ENCODE measurements at regions not wholly inside any gene's neighbourhood (a gene's known extent, or its start where the extent isn't known, plus 50 kb on each side); places are given as distances from the start of the nearest gene placed in this dataset.

DNA sequence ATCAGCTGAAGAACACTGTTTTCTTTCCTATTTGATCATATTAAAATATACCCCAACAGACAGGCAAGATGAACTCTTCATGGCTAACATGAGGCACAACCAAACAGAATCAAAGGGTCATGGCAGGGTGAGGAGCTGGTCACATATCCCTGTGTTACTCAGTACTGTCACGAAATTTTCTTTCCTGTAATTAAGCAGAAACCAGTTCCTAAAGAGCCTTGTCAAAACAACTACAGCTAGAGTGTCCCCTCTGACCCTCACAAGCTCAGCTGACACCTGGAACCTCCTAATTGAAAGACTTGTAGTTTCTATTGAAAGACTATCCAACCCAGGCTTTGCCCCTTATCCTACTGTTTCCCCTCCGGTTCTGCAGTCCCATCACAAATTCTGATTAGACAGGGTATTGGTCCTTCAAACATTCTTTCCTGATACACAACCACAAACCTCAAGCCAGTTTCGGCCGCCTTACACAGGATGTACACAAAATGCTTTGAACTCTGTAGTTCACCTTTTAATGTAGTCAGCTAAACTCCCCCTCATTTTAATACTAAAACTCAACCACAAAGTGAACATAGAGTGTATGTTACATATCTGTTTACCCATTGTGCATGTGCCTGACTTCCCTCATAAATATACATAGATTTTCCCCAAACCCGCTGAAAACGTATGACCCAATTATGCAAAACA, 651.9 kb downstream of the MRPL39 start:
- Histone ChIP-seq H3K9ac (ENCODE audit: low read depth in 1 of 2, low read length in 2 of 2) (no peak overlapping the region), H3K9me3 (ENCODE audit: control insufficient read depth in 2 of 2, low read length in 2 of 2) (no peaks in the 10 kb centered on the region), H3K4me3 (ENCODE audit: low read length in 2 of 2) (no peak overlapping the region)

GRCh38 chr21:24948186-24948585, 659.1 kb downstream of the MRPL39 start:
- no peaks in the 10 kb centered on the region for H3K27me3 ChIP-seq (ENCODE audit: control insufficient read depth in 2 of 2, insufficient read depth in 2 of 2, low read length in 2 of 2)
- H3K4me3 ChIP-seq (ENCODE audit: low read length in 2 of 2), result no peak overlapping the region
- no peak overlapping the region for H3K27ac ChIP-seq (ENCODE audit: low read depth in 2 of 2, low read length in 2 of 2)
- H3K36me3 ChIP-seq (ENCODE audit: control insufficient read depth in 2 of 2, insufficient read depth in 2 of 2, low read length in 2 of 2), result no peaks in the 10 kb centered on the region
- H3K9me3 ChIP-seq (ENCODE audit: control insufficient read depth in 2 of 2, low read length in 2 of 2), result no peaks in the 10 kb centered on the region
- H3K4me1 ChIP-seq (ENCODE audit: control insufficient read depth in 2 of 2, insufficient read depth in 2 of 2, low read length in 2 of 2), result no peaks in the 10 kb centered on the region
- H3K9ac ChIP-seq (ENCODE audit: low read depth in 1 of 2, low read length in 2 of 2), result no peak overlapping the region

More for the DNA sequence above, 651.9 kb downstream of the MRPL39 start:
- Histone ChIP-seq H3K36me3 (ENCODE audit: control insufficient read depth in 2 of 2, insufficient read depth in 2 of 2, low read length in 2 of 2) (no peaks in the 10 kb centered on the region), H3K27me3 (ENCODE audit: control insufficient read depth in 2 of 2, insufficient read depth in 2 of 2, low read length in 2 of 2) (no peaks in the 10 kb centered on the region), H3K27ac (ENCODE audit: low read depth in 2 of 2, low read length in 2 of 2) (no peak overlapping the region), H3K4me1 (ENCODE audit: control insufficient read depth in 2 of 2, insufficient read depth in 2 of 2, low read length in 2 of 2) (no peaks in the 10 kb centered on the region)

DNA sequence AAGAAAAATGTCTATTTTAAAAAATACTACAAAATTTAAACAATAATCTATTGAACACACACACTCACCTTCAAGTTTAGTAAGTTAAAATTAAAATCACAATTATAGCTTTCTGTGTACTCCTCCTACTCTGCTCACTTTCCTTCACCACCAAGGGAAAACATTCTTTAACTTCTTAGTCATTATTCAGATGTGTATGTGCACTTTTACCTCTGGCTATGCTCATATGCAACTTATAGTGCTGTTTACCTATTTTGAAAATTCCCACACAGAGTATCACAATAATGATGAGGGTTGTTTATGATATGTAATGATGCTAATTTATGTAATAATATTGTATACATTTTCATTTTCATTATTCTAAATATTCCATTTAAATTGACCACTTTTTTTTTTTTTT, 661.4 kb downstream of the MRPL39 start:
- Histone ChIP-seq H3K9ac (ENCODE audit: low read depth in 1 of 2, low read length in 2 of 2) (no peak overlapping the region), H3K36me3 (ENCODE audit: control insufficient read depth in 2 of 2, insufficient read depth in 2 of 2, low read length in 2 of 2) (no peaks in the 10 kb centered on the region), H3K4me1 (ENCODE audit: control insufficient read depth in 2 of 2, insufficient read depth in 2 of 2, low read length in 2 of 2) (no peaks in the 10 kb centered on the region), H3K4me3 (ENCODE audit: low read length in 2 of 2) (no peak overlapping the region), H3K27me3 (ENCODE audit: control insufficient read depth in 2 of 2, insufficient read depth in 2 of 2, low read length in 2 of 2) (no peaks in the 10 kb centered on the region), H3K27ac (ENCODE audit: low read depth in 2 of 2, low read length in 2 of 2) (no peak overlapping the region), H3K9me3 (ENCODE audit: control insufficient read depth in 2 of 2, low read length in 2 of 2) (no peaks in the 10 kb centered on the region)

GRCh38 chr21:24941316-24942185, 665.7 kb downstream of the MRPL39 start:
- H3K4me3 ChIP-seq (ENCODE audit: low read length in 2 of 2), result no peak overlapping the region
- H3K9me3 ChIP-seq (ENCODE audit: control insufficient read depth in 2 of 2, low read length in 2 of 2), result no peaks in the 10 kb centered on the region
- no peaks in the 10 kb centered on the region for H3K36me3 ChIP-seq (ENCODE audit: control insufficient read depth in 2 of 2, insufficient read depth in 2 of 2, low read length in 2 of 2)
- H3K27ac ChIP-seq (ENCODE audit: low read depth in 2 of 2, low read length in 2 of 2), result no peak overlapping the region
- H3K4me1 ChIP-seq (ENCODE audit: control insufficient read depth in 2 of 2, insufficient read depth in 2 of 2, low read length in 2 of 2), result no peaks in the 10 kb centered on the region
- H3K9ac ChIP-seq (ENCODE audit: low read depth in 1 of 2, low read length in 2 of 2), result no peak overlapping the region
- H3K27me3 ChIP-seq (ENCODE audit: control insufficient read depth in 2 of 2, insufficient read depth in 2 of 2, low read length in 2 of 2), result no peaks in the 10 kb centered on the region

GRCh38 chr21:24939291-24939690, 668.0 kb downstream of the MRPL39 start:
- Histone ChIP-seq H3K4me3 (ENCODE audit: low read length in 2 of 2) (no peak overlapping the region), H3K4me1 (ENCODE audit: control insufficient read depth in 2 of 2, insufficient read depth in 2 of 2, low read length in 2 of 2) (no peaks in the 10 kb centered on the region), H3K27me3 (ENCODE audit: control insufficient read depth in 2 of 2, insufficient read depth in 2 of 2, low read length in 2 of 2) (no peaks in the 10 kb centered on the region), H3K9me3 (ENCODE audit: control insufficient read depth in 2 of 2, low read length in 2 of 2) (no peaks in the 10 kb centered on the region), H3K36me3 (ENCODE audit: control insufficient read depth in 2 of 2, insufficient read depth in 2 of 2, low read length in 2 of 2) (no peaks in the 10 kb centered on the region), H3K27ac (ENCODE audit: low read depth in 2 of 2, low read length in 2 of 2) (no peak overlapping the region), H3K9ac (ENCODE audit: low read depth in 1 of 2, low read length in 2 of 2) (no peak overlapping the region)

- H3K4me1 ChIP-seq (ENCODE audit: control insufficient read depth in 2 of 2, insufficient read depth in 2 of 2, low read length in 2 of 2), result no peaks in the 10 kb centered on the region
- no peaks in the 10 kb centered on the region for H3K36me3 ChIP-seq (ENCODE audit: control insufficient read depth in 2 of 2, insufficient read depth in 2 of 2, low read length in 2 of 2)
- H3K27ac ChIP-seq (ENCODE audit: low read depth in 2 of 2, low read length in 2 of 2), result no peak overlapping the region
- no peaks in the 10 kb centered on the region for H3K27me3 ChIP-seq (ENCODE audit: control insufficient read depth in 2 of 2, insufficient read depth in 2 of 2, low read length in 2 of 2)
- no peak overlapping the region for H3K9ac ChIP-seq (ENCODE audit: low read depth in 1 of 2, low read length in 2 of 2)
- H3K9me3 ChIP-seq (ENCODE audit: control insufficient read depth in 2 of 2, low read length in 2 of 2), result no peaks in the 10 kb centered on the region
- H3K4me3 ChIP-seq (ENCODE audit: low read length in 2 of 2), result no peak overlapping the region
These were observed 668.7 kb downstream of the MRPL39 start for GRCh38 chr21:24938573-24938972.

- H3K9ac ChIP-seq (ENCODE audit: low read depth in 1 of 2, low read length in 2 of 2), result no peak overlapping the region
- H3K36me3 ChIP-seq (ENCODE audit: control insufficient read depth in 2 of 2, insufficient read depth in 2 of 2, low read length in 2 of 2), result no peaks in the 10 kb centered on the region
- H3K4me1 ChIP-seq (ENCODE audit: control insufficient read depth in 2 of 2, insufficient read depth in 2 of 2, low read length in 2 of 2), result no peaks in the 10 kb centered on the region
- no peaks in the 10 kb centered on the region for H3K9me3 ChIP-seq (ENCODE audit: control insufficient read depth in 2 of 2, low read length in 2 of 2)
- no peak overlapping the region for H3K27ac ChIP-seq (ENCODE audit: low read depth in 2 of 2, low read length in 2 of 2)
- H3K27me3 ChIP-seq (ENCODE audit: control insufficient read depth in 2 of 2, insufficient read depth in 2 of 2, low read length in 2 of 2), result no peaks in the 10 kb centered on the region
- no peak overlapping the region for H3K4me3 ChIP-seq (ENCODE audit: low read length in 2 of 2)
These were observed 671.3 kb downstream of the MRPL39 start for GRCh38 chr21:24935991-24936390.

- H3K27me3 ChIP-seq (ENCODE audit: control insufficient read depth in 2 of 2, insufficient read depth in 2 of 2, low read length in 2 of 2), result no peaks in the 10 kb centered on the region
- H3K27ac ChIP-seq (ENCODE audit: low read depth in 2 of 2, low read length in 2 of 2), result no peak overlapping the region
These were observed 696.7 kb downstream of the MRPL39 start for GRCh38 chr21:24910591-24910990.

DNA sequence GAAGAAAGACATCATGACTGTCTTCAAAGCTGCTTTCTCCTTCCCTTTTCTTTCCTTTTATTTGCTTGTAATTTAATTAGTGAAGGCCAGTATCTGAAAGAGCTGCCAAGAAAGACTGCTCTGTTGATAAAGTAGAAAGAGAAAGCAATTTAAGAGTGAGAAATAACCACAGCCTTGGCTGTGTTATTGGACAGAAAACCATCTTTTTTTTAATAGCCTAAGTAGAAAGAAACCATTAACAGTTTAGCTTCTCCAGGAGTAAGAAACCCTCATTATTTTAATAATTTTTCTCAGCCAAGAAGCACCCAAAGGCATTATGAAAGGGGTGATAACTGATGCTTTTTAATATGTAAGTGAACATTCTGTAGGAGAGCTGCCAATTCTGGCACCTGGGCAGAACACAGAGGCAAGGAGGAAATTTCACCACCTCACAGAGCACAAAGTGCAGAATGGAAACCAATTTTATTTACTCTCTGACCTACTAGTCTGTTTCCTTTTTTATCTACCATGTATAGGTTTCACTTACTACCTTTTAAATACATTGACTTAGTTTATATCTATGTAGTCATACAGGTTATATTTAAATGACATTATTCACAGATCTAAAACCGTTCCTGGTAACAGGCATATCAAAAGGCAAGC, 703.2 kb downstream of the MRPL39 start:
- Histone ChIP-seq H3K27me3 (ENCODE audit: control insufficient read depth in 2 of 2, insufficient read depth in 2 of 2, low read length in 2 of 2) (no peaks in the 10 kb centered on the region), H3K4me3 (ENCODE audit: low read length in 2 of 2) (no peak overlapping the region), H3K36me3 (ENCODE audit: control insufficient read depth in 2 of 2, insufficient read depth in 2 of 2, low read length in 2 of 2) (no peaks in the 10 kb centered on the region), H3K27ac (ENCODE audit: low read depth in 2 of 2, low read length in 2 of 2) (no peak overlapping the region), H3K9me3 (ENCODE audit: control insufficient read depth in 2 of 2, low read length in 2 of 2) (no peaks in the 10 kb centered on the region), H3K4me1 (ENCODE audit: control insufficient read depth in 2 of 2, insufficient read depth in 2 of 2, low read length in 2 of 2) (no peaks in the 10 kb centered on the region), H3K9ac (ENCODE audit: low read depth in 1 of 2, low read length in 2 of 2) (no peak overlapping the region)

More at GRCh38 chr21:24910591-24910990, 696.7 kb downstream of the MRPL39 start:
- Histone ChIP-seq H3K9ac (ENCODE audit: low read depth in 1 of 2, low read length in 2 of 2) (no peak overlapping the region), H3K9me3 (ENCODE audit: control insufficient read depth in 2 of 2, low read length in 2 of 2) (no peaks in the 10 kb centered on the region), H3K4me1 (ENCODE audit: control insufficient read depth in 2 of 2, insufficient read depth in 2 of 2, low read length in 2 of 2) (no peaks in the 10 kb centered on the region), H3K4me3 (ENCODE audit: low read length in 2 of 2) (no peak overlapping the region), H3K36me3 (ENCODE audit: control insufficient read depth in 2 of 2, insufficient read depth in 2 of 2, low read length in 2 of 2) (no peaks in the 10 kb centered on the region)

DNA sequence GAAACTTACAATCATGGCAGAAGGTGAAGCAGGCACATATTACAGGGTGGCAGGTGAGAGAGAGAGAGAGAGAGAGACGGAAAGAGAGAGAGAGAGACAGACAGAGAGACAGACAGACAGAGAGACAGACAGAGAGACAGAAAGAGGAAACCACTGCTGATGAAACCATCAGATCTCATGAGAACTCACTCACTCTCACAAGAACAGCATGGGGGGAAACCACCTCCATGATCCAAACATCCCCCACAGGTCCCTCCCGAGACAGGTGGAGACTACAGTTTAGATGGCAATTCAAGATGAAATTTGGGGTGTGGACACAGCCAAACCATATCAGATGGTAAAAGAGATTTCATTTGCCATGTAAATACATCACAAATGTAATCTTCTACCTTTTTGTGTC, 708.1 kb downstream of the MRPL39 start:
- no peaks in the 10 kb centered on the region for H3K4me1 ChIP-seq (ENCODE audit: control insufficient read depth in 2 of 2, insufficient read depth in 2 of 2, low read length in 2 of 2)
- H3K27ac ChIP-seq (ENCODE audit: low read depth in 2 of 2, low read length in 2 of 2), result no peak overlapping the region
- H3K9me3 ChIP-seq (ENCODE audit: control insufficient read depth in 2 of 2, low read length in 2 of 2), result no peaks in the 10 kb centered on the region
- no peaks in the 10 kb centered on the region for H3K27me3 ChIP-seq (ENCODE audit: control insufficient read depth in 2 of 2, insufficient read depth in 2 of 2, low read length in 2 of 2)
- H3K9ac ChIP-seq (ENCODE audit: low read depth in 1 of 2, low read length in 2 of 2), result no peak overlapping the region
- H3K36me3 ChIP-seq (ENCODE audit: control insufficient read depth in 2 of 2, insufficient read depth in 2 of 2, low read length in 2 of 2), result no peaks in the 10 kb centered on the region
- H3K4me3 ChIP-seq (ENCODE audit: low read length in 2 of 2), result no peak overlapping the region
